Esophagus mucosa (tissue), 1 donor: ENCODE measurements at regions not wholly inside any gene's neighbourhood (a gene's known extent, or its start where the extent isn't known, plus 50 kb on each side); places are given as distances from the start of the nearest gene placed in this dataset.
"Not testable (repeated sequence)": the region's sequence is repeated elsewhere in the genome, so short reads cannot be mapped to it uniquely, and the experiment has no call there.

Experiments
- ATAC-seq: fragments of 200-7000 bp; cut with Tn5 transposase; one replicate; pipeline ENCODE4 v1.9.1; 2020
- donor health status: DM: yes; HTN: yes; CAD: no.

GRCh38 chr14:85316701-85317410 is 213.1 kb upstream of the FLRT2 start:
- no peak for ATAC-seq

DNA sequence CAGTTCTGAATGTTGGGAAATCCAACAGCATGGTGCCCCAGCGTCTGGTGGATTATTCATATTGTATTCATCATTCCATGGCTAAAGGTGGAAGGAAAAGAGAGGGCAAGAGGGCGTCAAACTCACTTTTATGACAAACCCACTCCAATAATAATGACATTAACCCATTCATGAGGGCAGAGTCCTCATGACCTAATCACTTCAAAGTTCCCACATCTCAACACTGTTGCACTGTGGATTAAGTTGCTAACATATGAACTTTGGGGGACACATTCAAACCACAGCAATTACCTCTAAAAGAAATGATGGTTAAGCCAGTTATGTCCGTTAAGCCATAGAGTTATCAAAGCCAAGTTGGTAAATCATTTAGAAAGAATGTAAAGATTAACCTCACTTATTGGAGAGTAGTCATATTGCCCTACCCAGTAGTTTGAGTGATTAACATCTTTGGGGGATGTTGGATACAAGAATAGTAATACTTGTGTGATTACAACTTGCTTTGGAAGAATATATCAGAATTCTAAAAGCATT is 212.4 kb upstream of the FLRT2 start:
- ATAC-seq = no peak

GRCh38 chr14:85319101-85319500 is 210.8 kb upstream of the FLRT2 start:
- peak; percentile 82 for ATAC-seq

DNA sequence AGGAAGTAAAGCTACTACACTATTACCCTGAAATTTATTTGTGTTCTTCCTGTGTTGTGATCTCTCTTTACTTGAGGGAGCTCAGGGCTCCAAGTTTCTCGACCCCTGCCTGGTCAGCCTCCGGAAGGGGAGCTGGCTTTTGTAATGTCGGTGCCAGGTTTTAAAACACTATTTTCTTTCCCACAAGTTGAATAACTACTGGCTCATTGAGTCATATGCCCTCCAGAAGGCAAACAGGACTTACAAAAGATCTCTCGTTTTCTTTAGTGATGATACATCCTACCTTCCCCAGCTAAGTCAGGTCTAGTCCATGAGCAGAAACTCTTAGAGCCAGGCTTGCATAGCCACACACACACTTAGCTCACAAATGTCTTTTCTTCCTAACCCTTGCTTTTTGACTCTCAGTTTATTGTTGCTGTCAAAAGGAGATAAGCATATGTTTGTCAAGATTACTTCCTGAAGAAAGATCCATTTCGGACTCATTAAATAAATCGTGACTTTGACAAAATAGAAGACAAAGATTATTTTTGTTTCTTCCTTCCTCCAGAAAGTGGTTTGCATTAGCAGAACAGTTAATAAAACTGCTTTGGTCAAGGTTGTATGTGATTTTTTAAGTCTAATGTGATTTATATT is 209.8 kb upstream of the FLRT2 start:
- peak; percentile 90 for ATAC-seq

DNA sequence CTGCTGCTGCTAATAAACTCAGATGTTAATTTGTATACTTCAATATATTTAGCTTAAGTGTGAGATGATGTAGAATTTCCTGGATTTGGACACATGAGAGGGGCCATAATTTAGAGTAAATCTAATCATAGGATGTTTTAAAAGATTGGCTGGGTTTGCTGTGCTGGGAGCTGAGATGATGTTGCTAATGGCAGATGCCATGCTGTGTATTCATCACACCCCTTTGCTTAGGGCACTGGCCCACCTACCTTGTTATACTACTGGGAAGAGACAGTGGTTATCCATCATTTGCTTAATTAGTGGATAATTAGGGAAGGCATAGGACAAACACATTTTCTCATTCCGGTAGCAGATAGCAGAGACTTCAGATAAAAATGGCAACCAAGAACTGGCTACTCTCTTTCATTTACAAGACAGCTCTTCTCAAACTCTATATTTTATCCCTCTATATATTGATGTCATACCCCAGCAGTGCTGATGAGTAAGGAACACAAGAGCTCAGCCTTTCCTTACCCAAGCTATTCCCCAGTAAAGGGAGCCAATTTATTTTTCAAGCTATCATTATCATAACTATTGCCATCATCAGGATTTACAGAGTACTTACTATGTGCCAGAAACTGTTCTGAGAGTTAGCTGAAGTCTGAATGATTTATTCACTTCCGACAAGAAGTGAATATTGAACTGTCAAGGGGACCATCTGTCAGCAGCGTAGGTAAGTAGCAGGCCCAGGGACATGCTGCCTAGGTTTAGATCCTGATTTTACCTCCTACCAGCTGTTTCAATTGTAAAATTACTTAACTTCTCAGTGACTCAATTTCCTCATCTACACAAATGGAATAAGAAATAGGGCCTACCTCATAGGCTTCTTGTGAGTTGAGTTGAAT is 204.6 kb upstream of the FLRT2 start:
- no peak for ATAC-seq

DNA sequence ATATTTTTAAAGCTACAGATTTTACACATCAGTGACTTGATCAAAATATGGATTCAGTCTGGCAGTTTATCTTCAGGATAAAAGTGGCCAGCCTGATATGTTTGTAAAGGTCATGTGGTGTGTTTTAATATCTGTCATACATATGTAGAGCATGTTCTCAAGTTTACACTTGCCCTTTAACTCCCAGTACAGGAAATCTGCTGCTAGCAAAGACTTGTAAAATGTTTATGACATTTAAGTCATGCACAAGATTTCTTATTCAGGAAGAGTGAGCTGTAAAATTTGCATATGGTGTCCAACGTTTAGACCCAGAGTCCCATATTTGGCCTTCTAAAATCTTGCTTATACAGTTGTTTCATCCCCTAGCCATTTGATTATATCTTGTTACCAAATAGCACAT is 197.5 kb upstream of the FLRT2 start:
- ATAC-seq = peak; percentile 89

DNA sequence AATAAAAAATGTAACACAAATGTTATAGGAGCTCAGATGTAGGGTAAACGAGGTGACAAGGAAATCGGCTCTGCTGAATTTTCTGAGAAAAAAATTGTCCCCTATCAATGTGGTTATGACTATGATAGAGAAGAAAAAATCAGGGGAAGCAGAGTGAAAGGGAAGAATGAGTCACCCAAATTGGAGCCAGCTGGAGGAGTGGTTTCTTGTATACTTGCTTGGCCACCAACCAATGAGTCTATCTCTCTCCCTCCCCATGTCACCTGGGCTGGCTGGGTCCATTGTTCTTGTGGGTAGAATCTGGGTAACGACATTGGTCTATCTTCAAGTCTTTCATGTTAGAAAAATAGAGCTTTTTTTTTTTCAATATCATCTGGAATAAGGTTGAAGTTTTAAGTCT is 196.6 kb upstream of the FLRT2 start:
- peak; percentile 81 for ATAC-seq

DNA sequence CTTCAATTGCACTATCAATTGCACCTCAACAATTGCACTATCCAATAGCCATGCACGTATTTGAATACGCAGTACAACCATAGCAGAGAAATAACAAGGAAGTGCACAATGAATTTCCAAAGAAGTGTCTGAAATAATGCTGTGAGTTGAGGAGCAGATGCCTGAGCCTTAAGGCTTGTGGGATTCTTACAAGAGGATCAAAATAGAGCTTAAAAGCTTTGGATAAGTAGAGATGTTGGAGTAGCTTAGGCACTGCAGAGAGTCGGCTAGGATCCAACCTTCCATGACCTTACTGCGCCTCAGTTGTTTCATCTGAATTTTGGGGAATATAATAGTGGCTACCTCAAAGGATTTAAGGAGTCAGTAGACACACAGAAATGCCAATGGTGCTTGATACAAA is 196.1 kb upstream of the FLRT2 start:
- ATAC-seq = no peak

- ATAC-seq = no peak
Measured at GRCh38 chr14:85334316-85334715, 195.6 kb upstream of the FLRT2 start.

- ATAC-seq = no peak
Measured at GRCh38 chr14:85336257-85336656, 193.7 kb upstream of the FLRT2 start.

- ATAC-seq = no peak
Measured at GRCh38 chr14:85336817-85337216, 193.1 kb upstream of the FLRT2 start.

DNA sequence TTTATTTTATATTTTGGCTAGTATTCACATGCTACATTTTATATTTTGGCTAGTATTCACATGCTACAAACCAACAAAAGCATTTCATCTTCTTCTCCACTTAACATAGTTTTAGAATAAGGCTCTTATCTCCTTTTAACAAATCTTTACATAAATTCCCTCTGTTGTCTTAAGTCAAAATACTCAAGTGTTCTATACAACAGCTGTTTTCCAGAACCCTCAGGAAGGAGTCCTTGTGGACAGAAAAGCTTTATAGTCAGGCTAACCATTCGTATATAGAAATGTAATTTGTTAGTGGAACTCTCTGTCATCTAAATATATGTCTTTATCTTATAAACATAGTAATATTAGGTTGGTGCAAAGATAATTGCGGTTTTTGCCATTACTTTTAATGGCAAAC is 191.0 kb upstream of the FLRT2 start:
- no peak for ATAC-seq

DNA sequence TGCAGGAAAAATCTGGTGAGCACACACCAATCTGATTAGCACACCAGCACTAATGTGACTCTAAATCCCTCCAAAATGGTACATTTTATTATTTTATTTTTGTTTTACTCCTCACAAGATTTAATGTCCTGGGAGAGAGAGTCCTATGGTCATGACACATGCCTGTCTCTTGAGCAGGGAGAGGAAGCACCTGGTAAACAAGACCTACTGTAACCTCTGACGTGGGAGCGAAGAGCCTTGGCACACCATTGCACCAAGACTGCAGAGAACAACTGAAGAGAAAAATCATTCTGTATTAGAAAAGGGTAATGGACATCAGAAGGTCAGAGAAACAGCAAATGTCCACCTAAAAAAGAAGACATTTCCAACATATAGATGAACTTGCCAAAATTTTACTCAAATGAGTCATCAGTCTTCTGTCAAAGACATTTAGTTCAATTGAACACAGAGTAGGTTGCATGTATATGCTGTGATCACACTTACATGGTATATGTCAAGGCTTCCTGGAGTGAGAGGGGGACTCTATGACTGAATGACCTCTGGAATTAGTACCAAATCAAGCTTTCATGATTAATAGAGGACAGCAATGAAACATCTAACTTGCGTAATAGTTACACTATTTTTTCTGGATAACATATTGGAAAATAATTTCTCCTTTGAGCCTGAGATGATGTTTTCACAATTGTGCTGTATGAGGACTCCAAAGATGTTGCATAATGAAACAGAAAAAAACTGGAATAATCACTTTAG is 186.9 kb upstream of the FLRT2 start:
- ATAC-seq = no peak

GRCh38 chr14:85344171-85344570 is 185.8 kb upstream of the FLRT2 start:
- no peak for ATAC-seq

DNA sequence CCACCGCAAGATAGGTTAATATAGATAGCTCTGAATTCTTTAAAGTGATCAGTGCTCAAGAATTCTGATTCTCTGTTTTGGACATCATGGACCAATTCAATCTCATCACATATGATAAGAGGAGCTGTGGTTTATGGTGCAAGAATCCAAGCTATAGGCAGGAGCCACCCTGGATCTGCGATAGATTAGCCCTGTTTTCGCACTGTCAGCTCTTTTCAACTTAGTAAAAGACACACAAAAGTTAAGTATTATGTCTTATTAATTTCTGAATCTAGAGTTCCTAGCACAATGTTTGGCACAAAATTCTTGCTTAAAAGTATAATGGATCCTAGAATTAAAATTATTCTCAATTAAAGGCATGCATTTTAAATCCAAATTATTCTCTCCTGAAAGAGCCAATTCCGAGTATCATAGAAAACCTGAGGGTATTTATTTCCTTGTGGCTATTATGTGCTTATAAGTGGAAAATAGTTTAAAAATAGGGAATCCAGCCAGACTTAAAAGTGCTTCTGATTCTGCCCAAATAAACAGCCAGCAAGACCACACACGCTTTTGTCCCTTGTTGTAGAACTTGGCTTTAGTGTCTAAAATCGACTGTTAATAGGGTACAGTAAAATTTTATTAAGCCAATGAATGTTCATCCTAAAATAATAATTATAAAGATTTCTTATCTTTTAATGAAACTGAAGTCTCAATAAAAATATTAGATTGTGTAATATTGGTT is 184.9 kb upstream of the FLRT2 start:
- no peak for ATAC-seq

DNA sequence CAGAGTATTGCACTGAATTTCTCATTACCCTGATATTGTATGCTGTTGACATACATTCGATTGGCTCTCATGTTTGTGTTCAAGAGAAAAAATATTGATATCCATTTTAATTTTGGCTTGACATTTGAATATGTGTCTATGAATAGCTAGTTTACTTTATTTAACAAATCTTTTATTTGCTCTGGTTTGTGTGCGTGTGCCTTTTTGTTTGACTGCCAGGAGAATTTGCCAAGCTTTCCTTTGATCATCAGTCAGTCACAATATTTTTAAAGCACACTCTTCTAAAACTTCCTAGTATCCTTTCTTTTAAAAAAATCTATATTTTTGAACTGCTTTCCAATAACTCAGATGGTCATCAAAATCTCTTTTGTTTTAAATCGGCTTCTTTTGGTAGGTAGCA is 179.3 kb upstream of the FLRT2 start:
- no peak for ATAC-seq

DNA sequence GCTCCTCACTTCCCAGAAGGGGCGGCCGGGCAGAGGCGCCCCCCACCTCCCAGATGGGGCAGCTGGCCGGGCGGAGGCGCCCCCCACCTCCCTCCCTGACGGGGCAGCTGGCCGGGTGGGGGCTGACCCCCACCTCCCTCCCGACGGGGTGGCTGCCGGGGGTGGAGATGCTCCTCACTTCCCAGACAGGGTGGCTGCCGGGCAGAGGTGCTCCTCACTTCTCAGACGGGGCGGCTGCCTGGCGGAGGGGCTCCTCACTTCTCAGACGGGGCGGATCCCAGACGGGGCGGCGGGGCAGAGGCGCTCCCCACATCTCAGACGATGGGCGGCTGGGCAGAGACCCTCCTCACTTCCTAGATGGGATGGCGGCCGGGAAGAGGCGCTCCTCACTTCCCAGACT is 177.4 kb upstream of the FLRT2 start:
- ATAC-seq = not testable (repeated sequence)

GRCh38 chr14:85357120-85357519 is 172.8 kb upstream of the FLRT2 start:
- no peak for ATAC-seq

DNA sequence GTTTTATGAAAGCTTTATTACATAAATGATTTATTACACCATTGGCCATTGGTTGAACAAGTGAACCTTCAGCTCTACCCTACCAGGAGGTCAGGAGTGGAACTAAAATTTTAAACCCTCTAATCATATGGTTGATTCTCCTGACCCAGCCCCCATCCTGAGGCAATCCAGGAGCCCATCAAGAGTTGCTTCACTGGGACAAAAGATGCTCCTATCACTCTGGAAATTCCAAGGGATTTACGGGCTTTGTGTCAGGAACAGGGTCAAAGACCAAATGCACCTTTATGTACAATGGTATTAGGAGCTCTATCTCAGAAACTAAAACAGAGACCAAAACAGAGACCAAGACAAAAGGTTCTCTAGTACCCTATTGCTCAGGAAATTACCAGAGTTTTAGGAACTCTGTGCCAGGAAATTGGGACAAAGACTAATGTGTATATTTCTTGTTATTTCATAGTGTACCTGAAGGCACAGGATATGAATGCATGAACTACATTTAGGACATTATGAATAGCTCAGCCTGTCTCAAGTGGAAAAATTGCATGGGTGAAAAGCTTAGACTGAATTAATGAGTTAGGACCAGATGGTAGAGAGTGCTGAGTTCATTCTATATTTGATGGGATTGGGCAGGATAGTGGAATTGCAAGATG is 171.7 kb upstream of the FLRT2 start:
- no peak for ATAC-seq

- ATAC-seq = no peak
Measured at GRCh38 chr14:85359505-85359904, 170.4 kb upstream of the FLRT2 start.

- no peak for ATAC-seq
Measured at GRCh38 chr14:85363358-85363757, 166.6 kb upstream of the FLRT2 start.
